Neural cell (in vitro differentiated cells): ENCODE measurements at regions not wholly inside any gene's neighbourhood (a gene's known extent, or its start where the extent isn't known, plus 50 kb on each side); places are given as distances from the start of the nearest gene placed in this dataset.

ENCODE experiments used
- H2AFZ ChIP-seq: fragments of 200-600, 300-800 bp; sonication (generic), shearing (Covaris generic); 2 replicates; pipeline ENCODE4 v1.6.0; 2014; ENCODE audit warnings: low read depth, mild to moderate bottlenecking, antibody characterized with exemption, low read length, moderate library complexity
- H3F3A ChIP-seq: fragments of 200-600 bp; shearing (Covaris generic); 2 replicates; pipeline ENCODE4 v1.6.1; 2016; ENCODE audit warnings: mild to moderate bottlenecking, moderate library complexity, mixed read lengths, antibody characterized with exemption, low read length; ENCODE audit not compliant: insufficient read depth, poor library complexity, severe bottlenecking
- H3K27ac ChIP-seq: fragments of 200-600, 300-800 bp; sonication (generic), shearing (Covaris generic); 2 replicates; pipeline ENCODE4 v1.5.1; 2014; ENCODE audit warnings: mild to moderate bottlenecking, low read length, moderate library complexity
- H3K27me3 ChIP-seq: fragments of 300-800, 200-600 bp; sonication (generic), shearing (Covaris generic); 2 replicates; pipeline ENCODE4 v1.6.0; 2014; ENCODE audit warnings: mild to moderate bottlenecking, low read depth, low read length, moderate library complexity; ENCODE audit not compliant: insufficient read depth
- H3K36me3 ChIP-seq: fragments of 300-800, 200-600 bp; sonication (generic), shearing (Covaris generic); 2 replicates; pipeline ENCODE4 v1.5.1; 2014; ENCODE audit warnings: mild to moderate bottlenecking, antibody characterized with exemption, low read length, moderate library complexity; ENCODE audit not compliant: insufficient read depth
- H3K4me2 ChIP-seq: fragments of 300-800, 200-600 bp; sonication (generic), shearing (Covaris generic); 2 replicates; pipeline ENCODE4 v1.6.0; 2014; ENCODE audit warnings: mild to moderate bottlenecking, low read length
- H3K4me3 ChIP-seq: fragments of 300-800, 200-600 bp; sonication (generic), shearing (Covaris generic); 2 replicates; pipeline ENCODE4 v1.5.1; 2014; ENCODE audit warnings: mild to moderate bottlenecking, low read length, moderate library complexity
- H3K79me2 ChIP-seq: fragments of 200-600 bp; shearing (Covaris generic); replicated peaks from 2 replicates; pipeline ENCODE4 v1.6.0; 2014; ENCODE audit warnings: mild to moderate bottlenecking, low read length, moderate library complexity; ENCODE audit not compliant: insufficient read depth
- H3K9ac ChIP-seq: fragments of 300-800, 200-600 bp; sonication (generic), shearing (Covaris generic); 2 replicates; pipeline ENCODE4 v1.6.1; 2016; ENCODE audit warnings: mild to moderate bottlenecking, low read length, mixed read lengths
- H3K9me2 ChIP-seq: fragments of 200-600 bp; shearing (Covaris generic); 2 replicates; pipeline ENCODE4 v1.6.1; 2016; ENCODE audit warnings: mild to moderate bottlenecking, low read length, mixed read lengths; ENCODE audit not compliant: insufficient read depth
- H3K9me3 ChIP-seq: fragments of 200-600, 300-800 bp; sonication (generic), shearing (Covaris generic); 2 replicates; pipeline ENCODE4 v1.6.1; 2016; ENCODE audit warnings: mild to moderate bottlenecking, mixed run types, low read length, moderate library complexity, mixed read lengths
- H4K20me1 ChIP-seq: fragments of 200-600 bp; shearing (Covaris generic); 2 replicates; pipeline ENCODE4 v1.6.1; 2016; ENCODE audit warnings: mild to moderate bottlenecking, mixed run types; ENCODE audit not compliant: insufficient read depth
- EP300 ChIP-seq: fragments of 450-650 bp; conservative IDR thresholded peaks from 2 replicates; pipeline ENCODE4 v1.6.1; 2014; ENCODE audit warnings: antibody characterized with exemption, mild to moderate bottlenecking, moderate library complexity; ENCODE audit not compliant: poor library complexity, severe bottlenecking
- EZH2 ChIP-seq: fragments of 200-600, 300-800 bp; shearing (Covaris generic), sonication (generic); IDR thresholded peaks from 2 replicates; pipeline ENCODE4 v1.6.1; 2014; ENCODE audit warnings: antibody characterized with exemption, low read length, borderline replicate concordance, mild to moderate bottlenecking; ENCODE audit not compliant: insufficient read depth, poor library complexity, severe bottlenecking
- MXI1 ChIP-seq: fragments of 450-650 bp; conservative IDR thresholded peaks from 2 replicates; pipeline ENCODE4 v1.6.1; 2014; ENCODE audit warnings: antibody characterized with exemption, mild to moderate bottlenecking; ENCODE audit not compliant: poor library complexity, severe bottlenecking
- POLR2AphosphoS5 ChIP-seq: IDR thresholded peaks from 2 replicates; pipeline ENCODE4 v1.6.1; 2012
- RAD21 ChIP-seq: fragments of 450-650 bp; conservative IDR thresholded peaks from 2 replicates; pipeline ENCODE4 v1.6.1; 2014; ENCODE audit warnings: antibody characterized with exemption, mild to moderate bottlenecking, moderate library complexity
- SMC3 ChIP-seq: fragments of 450-650 bp; conservative IDR thresholded peaks from 2 replicates; pipeline ENCODE4 v1.6.1; 2014; ENCODE audit warnings: antibody characterized with exemption, mild to moderate bottlenecking, moderate library complexity; ENCODE audit not compliant: poor library complexity
- TAF1 ChIP-seq: IDR thresholded peaks from 2 replicates; pipeline ENCODE4 v1.6.1; 2012; ENCODE audit warnings: low read depth
- TF ChIP-seq, protein P1 (sequence below): fragments of 450-650 bp; IDR thresholded peaks from 2 replicates; pipeline ENCODE4 v1.5.1; 2014; ENCODE audit warnings: antibody characterized with exemption, mild to moderate bottlenecking, moderate library complexity; ENCODE audit not compliant: poor library complexity, severe bottlenecking
- TF ChIP-seq, protein P2 (sequence below): IDR thresholded peaks from 2 replicates; pipeline ENCODE4 v1.6.1; 2012; ENCODE audit warnings: borderline replicate concordance

DNA sequence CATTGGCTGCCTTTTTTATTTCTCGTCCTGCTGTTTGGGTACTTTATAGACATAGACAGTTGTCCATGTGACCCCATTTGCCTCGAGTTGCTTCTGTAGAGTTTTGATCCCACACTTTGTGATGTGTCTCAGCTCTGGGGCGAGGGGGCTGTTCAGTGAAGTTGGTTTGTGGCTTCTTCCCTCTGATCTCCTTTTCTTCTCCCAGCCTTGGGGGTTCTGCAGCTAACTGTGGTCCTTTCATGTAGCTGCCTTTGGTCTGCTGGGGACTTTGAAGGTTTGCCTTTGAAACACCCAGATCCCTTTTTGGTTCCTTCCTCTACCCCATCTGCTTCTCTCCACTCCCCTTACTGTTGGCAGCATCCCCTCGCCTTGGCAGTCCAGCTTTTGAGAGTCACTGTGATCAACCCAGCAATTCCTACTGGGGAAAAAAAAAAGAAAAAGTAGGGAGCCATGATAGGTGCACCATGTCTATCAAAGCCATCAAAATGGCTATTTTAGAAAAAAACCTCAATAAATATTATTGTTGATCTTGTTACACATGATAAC lies 728.8 kb upstream of the RBFOX1 start:
- no peaks in the 10 kb centered on the region for H3K36me3 ChIP-seq
- H3K4me3 ChIP-seq = no peak overlapping the region
- no peak overlapping the region for H2AFZ ChIP-seq
- no peaks in the 10 kb centered on the region for H3K9me2 ChIP-seq
- H3F3A ChIP-seq = no peaks in the 10 kb centered on the region
- no peaks in the 10 kb centered on the region for H3K9me3 ChIP-seq
- TF ChIP-seq, protein P1, sequence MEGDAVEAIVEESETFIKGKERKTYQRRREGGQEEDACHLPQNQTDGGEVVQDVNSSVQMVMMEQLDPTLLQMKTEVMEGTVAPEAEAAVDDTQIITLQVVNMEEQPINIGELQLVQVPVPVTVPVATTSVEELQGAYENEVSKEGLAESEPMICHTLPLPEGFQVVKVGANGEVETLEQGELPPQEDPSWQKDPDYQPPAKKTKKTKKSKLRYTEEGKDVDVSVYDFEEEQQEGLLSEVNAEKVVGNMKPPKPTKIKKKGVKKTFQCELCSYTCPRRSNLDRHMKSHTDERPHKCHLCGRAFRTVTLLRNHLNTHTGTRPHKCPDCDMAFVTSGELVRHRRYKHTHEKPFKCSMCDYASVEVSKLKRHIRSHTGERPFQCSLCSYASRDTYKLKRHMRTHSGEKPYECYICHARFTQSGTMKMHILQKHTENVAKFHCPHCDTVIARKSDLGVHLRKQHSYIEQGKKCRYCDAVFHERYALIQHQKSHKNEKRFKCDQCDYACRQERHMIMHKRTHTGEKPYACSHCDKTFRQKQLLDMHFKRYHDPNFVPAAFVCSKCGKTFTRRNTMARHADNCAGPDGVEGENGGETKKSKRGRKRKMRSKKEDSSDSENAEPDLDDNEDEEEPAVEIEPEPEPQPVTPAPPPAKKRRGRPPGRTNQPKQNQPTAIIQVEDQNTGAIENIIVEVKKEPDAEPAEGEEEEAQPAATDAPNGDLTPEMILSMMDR = no peak
- no peak for TF ChIP-seq POLR2AphosphoS5
- no peak for TF ChIP-seq EZH2
- TF ChIP-seq SMC3 = no peak
- TF ChIP-seq, protein P2, sequence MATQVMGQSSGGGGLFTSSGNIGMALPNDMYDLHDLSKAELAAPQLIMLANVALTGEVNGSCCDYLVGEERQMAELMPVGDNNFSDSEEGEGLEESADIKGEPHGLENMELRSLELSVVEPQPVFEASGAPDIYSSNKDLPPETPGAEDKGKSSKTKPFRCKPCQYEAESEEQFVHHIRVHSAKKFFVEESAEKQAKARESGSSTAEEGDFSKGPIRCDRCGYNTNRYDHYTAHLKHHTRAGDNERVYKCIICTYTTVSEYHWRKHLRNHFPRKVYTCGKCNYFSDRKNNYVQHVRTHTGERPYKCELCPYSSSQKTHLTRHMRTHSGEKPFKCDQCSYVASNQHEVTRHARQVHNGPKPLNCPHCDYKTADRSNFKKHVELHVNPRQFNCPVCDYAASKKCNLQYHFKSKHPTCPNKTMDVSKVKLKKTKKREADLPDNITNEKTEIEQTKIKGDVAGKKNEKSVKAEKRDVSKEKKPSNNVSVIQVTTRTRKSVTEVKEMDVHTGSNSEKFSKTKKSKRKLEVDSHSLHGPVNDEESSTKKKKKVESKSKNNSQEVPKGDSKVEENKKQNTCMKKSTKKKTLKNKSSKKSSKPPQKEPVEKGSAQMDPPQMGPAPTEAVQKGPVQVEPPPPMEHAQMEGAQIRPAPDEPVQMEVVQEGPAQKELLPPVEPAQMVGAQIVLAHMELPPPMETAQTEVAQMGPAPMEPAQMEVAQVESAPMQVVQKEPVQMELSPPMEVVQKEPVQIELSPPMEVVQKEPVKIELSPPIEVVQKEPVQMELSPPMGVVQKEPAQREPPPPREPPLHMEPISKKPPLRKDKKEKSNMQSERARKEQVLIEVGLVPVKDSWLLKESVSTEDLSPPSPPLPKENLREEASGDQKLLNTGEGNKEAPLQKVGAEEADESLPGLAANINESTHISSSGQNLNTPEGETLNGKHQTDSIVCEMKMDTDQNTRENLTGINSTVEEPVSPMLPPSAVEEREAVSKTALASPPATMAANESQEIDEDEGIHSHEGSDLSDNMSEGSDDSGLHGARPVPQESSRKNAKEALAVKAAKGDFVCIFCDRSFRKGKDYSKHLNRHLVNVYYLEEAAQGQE = no peak
- TF ChIP-seq EP300 = no peak
- TF ChIP-seq TAF1 = no peak
- no peaks in the 10 kb centered on the region for H3K27me3 ChIP-seq
- H4K20me1 ChIP-seq = no peaks in the 10 kb centered on the region
- H3K27ac ChIP-seq = no peak overlapping the region
- no peak overlapping the region for H3K4me2 ChIP-seq
- H3K79me2 ChIP-seq = no peaks in the 10 kb centered on the region
- H3K9ac ChIP-seq = no peak overlapping the region

DNA sequence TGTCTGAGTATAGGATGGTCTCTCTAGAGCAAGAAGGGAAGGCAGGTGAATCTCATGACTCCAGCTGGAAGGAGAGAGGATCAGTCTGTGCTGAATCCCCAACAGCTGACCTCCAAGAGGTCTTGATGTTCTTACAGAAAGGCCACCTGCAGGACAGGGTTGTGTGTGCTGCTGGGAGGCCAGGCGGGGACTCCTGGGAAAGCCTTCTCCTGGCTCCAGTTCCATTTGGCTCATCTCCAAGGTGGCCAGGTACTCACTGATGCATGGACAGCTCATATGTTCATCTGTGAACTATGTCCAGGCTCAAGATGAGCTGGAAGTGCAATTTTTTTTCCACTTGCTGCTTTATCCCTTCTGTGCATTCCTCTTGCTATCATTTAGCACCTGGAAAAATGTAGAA lies 730.2 kb upstream of the RBFOX1 start:
- Histone ChIP-seq H3K4me2 (no peak overlapping the region), H3K36me3 (no peaks in the 10 kb centered on the region), H2AFZ (no peak overlapping the region), H3K4me3 (no peak overlapping the region), H3K27ac (no peak overlapping the region), H3K9me2 (no peaks in the 10 kb centered on the region), H3K27me3 (no peaks in the 10 kb centered on the region), H4K20me1 (no peaks in the 10 kb centered on the region), H3K9ac (no peak overlapping the region), H3K79me2 (no peaks in the 10 kb centered on the region), H3K9me3 (no peaks in the 10 kb centered on the region), H3F3A (no peaks in the 10 kb centered on the region)
- no peak for TF ChIP-seq MXI1

DNA sequence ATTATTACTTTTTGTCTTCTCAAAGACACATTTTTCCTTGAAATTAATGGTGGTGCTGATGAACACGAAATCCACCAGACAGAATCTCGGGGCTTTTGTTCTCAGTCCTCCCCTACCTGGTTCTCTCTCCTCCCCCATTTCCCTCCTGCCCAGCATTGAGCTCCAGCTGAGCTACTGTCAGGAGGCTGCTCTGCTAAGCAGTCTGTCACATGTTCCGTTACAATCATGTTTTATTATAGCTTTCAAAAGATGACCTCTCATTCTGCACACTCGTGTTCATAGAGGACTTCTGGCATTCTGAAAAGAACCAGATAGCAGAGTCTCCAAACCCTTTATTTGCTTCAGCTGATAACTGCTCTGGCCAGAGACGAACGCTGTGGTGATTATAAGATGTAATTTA lies 732.5 kb upstream of the RBFOX1 start:
- H4K20me1 ChIP-seq = no peaks in the 10 kb centered on the region
- no peak overlapping the region for H2AFZ ChIP-seq
- no peaks in the 10 kb centered on the region for H3K9me3 ChIP-seq
- H3K4me2 ChIP-seq = peak overlapping the region; percentile 52
- H3K9ac ChIP-seq = peak overlapping the region; percentile 25
- H3F3A ChIP-seq = no peaks in the 10 kb centered on the region
- H3K4me3 ChIP-seq = peak overlapping the region; percentile 44
- H3K36me3 ChIP-seq = no peaks in the 10 kb centered on the region
- no peaks in the 10 kb centered on the region for H3K9me2 ChIP-seq
- H3K79me2 ChIP-seq = no peaks in the 10 kb centered on the region
- H3K27ac ChIP-seq = peak overlapping the region; percentile 69
- TF ChIP-seq POLR2AphosphoS5 (peak; percentile 67), EZH2 (no peak), EP300 (peak; percentile 62), SMC3 (peak; percentile 31), MXI1 (no peak), TAF1 (no peak), RAD21 (no peak)
- TF ChIP-seq, protein P2 = peak; percentile 23
- TF ChIP-seq, protein P1 = no peak
- no peaks in the 10 kb centered on the region for H3K27me3 ChIP-seq
